ENCODE measurements at regions not wholly inside any gene's neighbourhood (a gene's known extent, or its start where the extent isn't known, plus 50 kb on each side); places are given as distances from the start of the nearest gene placed in this dataset.

GRCh38 chr14:106850913-106851825 is 1324.8 kb downstream of the TMEM121 start:
- no peak for DNase-seq (ENCODE audit: low spot score)

DNA sequence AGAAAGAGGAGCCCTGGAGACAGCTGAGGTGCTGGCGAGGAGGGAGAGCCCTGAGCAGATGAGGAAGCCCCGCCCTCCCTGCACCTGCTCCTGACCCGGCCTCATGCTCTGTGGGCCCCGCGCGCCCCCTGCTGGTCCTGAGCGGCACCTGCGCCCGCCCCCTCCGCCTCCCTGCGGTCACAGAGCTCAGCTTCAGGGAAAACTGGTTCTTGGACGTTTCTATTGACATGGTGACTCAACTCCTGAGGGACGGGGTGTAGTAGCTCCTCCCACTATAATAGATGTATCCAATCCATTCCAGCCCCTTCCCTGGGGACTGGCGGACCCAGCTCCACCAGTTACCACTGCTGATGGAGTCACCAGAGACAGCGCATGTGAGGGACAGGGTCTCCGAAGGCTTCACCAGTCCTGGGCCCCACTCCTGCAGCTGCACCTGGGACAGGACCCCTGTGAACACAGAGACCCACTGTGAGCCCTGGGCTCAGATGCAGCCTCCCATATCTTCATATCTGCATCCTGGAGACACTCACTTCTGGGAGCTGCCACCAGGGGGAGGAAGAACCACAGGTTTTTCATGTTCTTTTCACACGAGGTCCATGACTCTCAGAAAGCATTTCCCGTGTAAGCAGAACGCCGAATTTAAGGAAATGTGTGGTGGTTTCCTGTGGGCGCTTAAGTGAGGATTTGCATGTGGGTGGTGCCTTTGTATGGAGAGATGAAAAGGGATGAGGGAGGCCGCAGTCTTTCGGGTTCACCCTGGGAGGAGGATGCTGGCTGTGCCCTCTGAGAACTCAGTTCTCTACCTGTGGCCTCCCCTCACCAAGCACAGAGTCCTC is 1346.4 kb downstream of the TMEM121 start:
- peak; percentile 67 for DNase-seq (ENCODE audit: low spot score)

DNA sequence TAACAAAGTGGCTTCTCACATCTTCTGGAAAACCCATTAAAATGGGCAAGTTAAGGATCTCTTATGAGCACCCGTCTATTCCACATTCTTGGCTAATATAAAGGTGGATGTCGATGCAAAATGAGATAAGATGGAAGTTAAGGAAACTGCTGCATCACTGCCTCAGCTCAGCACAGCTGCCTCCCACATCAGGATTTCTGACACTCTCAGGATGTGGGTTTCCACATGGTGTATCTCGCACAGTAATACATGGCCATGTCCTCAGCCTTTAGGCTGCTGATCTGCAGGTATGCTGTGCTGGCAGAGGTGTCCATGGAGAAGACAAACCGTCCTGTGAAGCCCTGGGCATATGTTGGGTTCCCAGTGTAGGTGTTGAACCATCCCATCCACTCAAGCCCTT is 1348.0 kb downstream of the TMEM121 start:
- DNase-seq (ENCODE audit: low spot score): no peak

DNA sequence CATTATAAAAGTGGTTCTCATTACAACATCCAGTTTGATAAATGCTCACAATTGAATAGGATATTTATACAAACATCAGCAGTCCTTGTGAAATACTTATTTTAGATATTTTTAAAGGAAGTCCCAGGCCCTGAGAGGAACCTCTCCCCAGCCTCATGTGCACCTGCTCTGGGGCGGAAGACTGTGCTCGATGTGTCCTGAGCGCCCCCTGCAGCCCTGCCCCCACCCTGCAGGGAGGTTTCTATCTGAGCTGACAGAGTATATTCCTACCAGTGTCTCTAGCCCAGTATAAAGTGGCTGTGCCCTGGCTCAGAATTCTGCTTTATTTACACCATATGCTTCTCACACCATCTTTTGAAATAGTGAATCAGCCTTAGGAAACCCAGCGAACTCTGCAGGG is 1349.1 kb downstream of the TMEM121 start:
- DNase-seq (ENCODE audit: low spot score): peak; percentile 25

GRCh38 chr14:106876711-106877110 is 1350.3 kb downstream of the TMEM121 start:
- DNase-seq (ENCODE audit: low spot score): no peak

DNA sequence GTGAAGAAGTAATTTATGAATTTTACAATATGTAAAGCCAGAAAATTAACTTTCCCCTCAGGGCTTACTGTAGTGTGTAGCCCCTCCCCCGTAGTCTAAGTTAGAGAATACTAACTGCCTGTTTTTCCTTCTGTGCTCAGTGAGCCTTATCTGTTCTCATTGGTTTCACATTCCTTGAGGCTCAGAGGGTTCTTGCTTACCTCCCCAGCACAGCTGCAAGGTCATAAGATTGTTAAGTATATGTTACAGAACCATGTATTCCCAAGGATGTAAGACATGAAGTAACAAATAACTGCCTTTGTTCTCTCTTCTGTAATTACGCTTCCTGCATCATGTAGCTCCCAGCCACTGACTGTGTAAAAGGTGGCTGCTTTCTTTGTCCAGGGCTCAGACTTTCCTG is 1351.1 kb downstream of the TMEM121 start:
- DNase-seq (ENCODE audit: low spot score): no peak

DNA sequence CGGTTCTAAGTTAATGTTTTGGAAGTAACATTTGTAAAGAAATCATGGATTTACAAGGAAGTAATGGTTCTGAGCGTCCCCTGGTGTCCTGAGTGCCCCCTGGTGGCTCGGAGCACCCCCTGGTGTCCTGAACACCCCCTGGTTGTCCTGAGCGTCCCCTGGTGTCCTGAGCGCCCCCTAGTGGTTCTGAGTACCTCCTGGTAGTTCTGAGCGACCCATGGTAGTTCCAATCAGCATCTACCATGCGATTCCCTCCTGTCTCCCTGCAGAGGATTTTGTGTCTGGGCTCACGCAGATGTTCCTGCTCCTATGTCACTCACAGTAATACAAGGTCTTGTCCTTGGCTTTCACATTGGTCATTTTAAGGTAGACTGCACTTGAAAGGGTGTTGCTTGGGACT is 1352.9 kb downstream of the TMEM121 start:
- peak; percentile 79 for DNase-seq (ENCODE audit: low spot score)

- peak; percentile 49 for DNase-seq (ENCODE audit: low spot score)
Observed at GRCh38 chr14:106883218-106883692, 1356.9 kb downstream of the TMEM121 start.
